ENCODE measurements at regions not wholly inside any gene's neighbourhood (a gene's known extent, or its start where the extent isn't known, plus 50 kb on each side); places are given as distances from the start of the nearest gene placed in this dataset.

- H3K9me3 Mint-ChIP-seq: no peaks in the 10 kb centered on the region
- H3K4me3 ChIP-seq (ENCODE audit: low read length): no peak overlapping the region
- no peaks in the 10 kb centered on the region for H3K4me1 Mint-ChIP-seq (ENCODE audit: low read depth)
- no peaks in the 10 kb centered on the region for H3K27me3 Mint-ChIP-seq
- H3K4me1 ChIP-seq (ENCODE audit: insufficient read depth, low read length): no peaks in the 10 kb centered on the region
- ATAC-seq (ENCODE audit: poor library complexity): no peak
- TF ChIP-seq CTCF (IDR thresholded peaks at IDR 0.05): no peak
- peaks cover 0 to 12% of the 10 kb centered on the region in 2 experiments for H3K9me3 ChIP-seq (ENCODE audit: control insufficient read depth in 1 of 2, insufficient read depth in 1 of 2, low read length in 2 of 2)
- ChIA-PET POLR2A (no interaction called here), CTCF (no interaction called here)
- intact Hi-C loops (cut with DNase I, micrococcal nuclease): no loop called here
- no peaks in the 10 kb centered on the region for H3K36me3 Mint-ChIP-seq (ENCODE audit: low read depth)
- no peaks in the 10 kb centered on the region for H3K36me3 ChIP-seq (ENCODE audit: insufficient read depth, low read length)
- H3K27me3 ChIP-seq (ENCODE audit: control insufficient read depth in 1 of 2, insufficient read depth in 2 of 2, low read length in 2 of 2): no peaks in the 10 kb centered on the region
- no peak overlapping the region for H3K4me3 Mint-ChIP-seq
- H3K27ac ChIP-seq (ENCODE audit: low read depth in 1 of 2, low read length in 2 of 2): no peak overlapping the region
- H3K27ac Mint-ChIP-seq: no peak overlapping the region
- no peak for DNase-seq
These were observed 210.1 kb upstream of the ZNF608 start for GRCh38 chr5:124956471-124957029.

- Mint-ChIP-seq H3K4me3 (no peak overlapping the region), H3K27me3 (no peaks in the 10 kb centered on the region), H3K36me3 (ENCODE audit: low read depth) (no peaks in the 10 kb centered on the region), H3K9me3 (no peaks in the 10 kb centered on the region), H3K4me1 (ENCODE audit: low read depth) (no peaks in the 10 kb centered on the region), H3K27ac (no peak overlapping the region)
- ChIA-PET POLR2A (no interaction called here), CTCF (no interaction called here)
- Histone ChIP-seq H3K9me3 (ENCODE audit: control insufficient read depth in 1 of 2, insufficient read depth in 1 of 2, low read length in 2 of 2) (peaks cover 0 to 12% of the 10 kb centered on the region in 2 experiments), H3K4me1 (ENCODE audit: insufficient read depth, low read length) (no peaks in the 10 kb centered on the region), H3K27ac (ENCODE audit: low read depth in 1 of 2, low read length in 2 of 2) (no peak overlapping the region), H3K27me3 (ENCODE audit: control insufficient read depth in 1 of 2, insufficient read depth in 2 of 2, low read length in 2 of 2) (no peaks in the 10 kb centered on the region), H3K4me3 (ENCODE audit: low read length) (no peak overlapping the region), H3K36me3 (ENCODE audit: insufficient read depth, low read length) (no peaks in the 10 kb centered on the region)
- DNase-seq: no peak
- TF ChIP-seq CTCF (IDR thresholded peaks at IDR 0.05): no peak
- ATAC-seq (ENCODE audit: poor library complexity): no peak
- intact Hi-C loops (cut with DNase I, micrococcal nuclease): no loop called here
These were observed 210.6 kb upstream of the ZNF608 start for GRCh38 chr5:124957063-124957462.

- Histone ChIP-seq H3K4me3 (ENCODE audit: low read length) (no peak overlapping the region), H3K36me3 (ENCODE audit: insufficient read depth, low read length) (no peaks in the 10 kb centered on the region), H3K9me3 (ENCODE audit: control insufficient read depth in 1 of 2, insufficient read depth in 1 of 2, low read length in 2 of 2) (peaks cover 0 to 13% of the 10 kb centered on the region in 2 experiments), H3K4me1 (ENCODE audit: insufficient read depth, low read length) (no peaks in the 10 kb centered on the region), H3K27ac (ENCODE audit: low read depth in 1 of 2, low read length in 2 of 2) (no peak overlapping the region), H3K27me3 (ENCODE audit: control insufficient read depth in 1 of 2, insufficient read depth in 2 of 2, low read length in 2 of 2) (no peaks in the 10 kb centered on the region)
- Mint-ChIP-seq H3K27me3 (no peaks in the 10 kb centered on the region), H3K27ac (no peak overlapping the region), H3K9me3 (no peaks in the 10 kb centered on the region), H3K4me1 (ENCODE audit: low read depth) (no peaks in the 10 kb centered on the region), H3K36me3 (ENCODE audit: low read depth) (no peaks in the 10 kb centered on the region), H3K4me3 (no peak overlapping the region)
- ChIA-PET POLR2A (no interaction called here), CTCF (no interaction called here)
- DNase-seq (no peak), ATAC-seq (ENCODE audit: poor library complexity) (no peak)
- intact Hi-C loops (cut with DNase I, micrococcal nuclease): no loop called here
- TF ChIP-seq CTCF (IDR thresholded peaks at IDR 0.05): no peak
These were observed 213.8 kb upstream of the ZNF608 start for GRCh38 chr5:124960266-124960665.

All from CD4-positive, alpha-beta T cell (primary cell).